Neural progenitor cell (in vitro differentiated cells): ENCODE measurements at regions not wholly inside any gene's neighbourhood (a gene's known extent, or its start where the extent isn't known, plus 50 kb on each side); places are given as distances from the start of the nearest gene placed in this dataset.

Source experiments
- CTCF ChIP-seq: fragments of 200-600 bp; sonication (generic); IDR thresholded peaks from 2 replicates; pipeline ENCODE4 v1.5.1; 2017; ENCODE audit warnings: antibody characterized with exemption, mild to moderate bottlenecking
- EZH2phosphoT487 ChIP-seq: fragments of 200-600 bp; sonication (generic); IDR thresholded peaks from 2 replicates; pipeline ENCODE4 v1.6.1; 2017; ENCODE audit warnings: antibody characterized with exemption

GRCh38 chr15:66884661-66885237 lies 180.7 kb upstream of the SMAD3 start:
- TF ChIP-seq CTCF (no peak), EZH2phosphoT487 (no peak)
